Suppressor macrophage treated with lipopolysaccharide for 4 hours (primary cell): ENCODE measurements at regions not wholly inside any gene's neighbourhood (a gene's known extent, or its start where the extent isn't known, plus 50 kb on each side); places are given as distances from the start of the nearest gene placed in this dataset.

ENCODE experiments used
- DNase-seq: peaks from one replicate; pipeline ENCODE4 v3.0.0-alpha.2; 2020

DNA sequence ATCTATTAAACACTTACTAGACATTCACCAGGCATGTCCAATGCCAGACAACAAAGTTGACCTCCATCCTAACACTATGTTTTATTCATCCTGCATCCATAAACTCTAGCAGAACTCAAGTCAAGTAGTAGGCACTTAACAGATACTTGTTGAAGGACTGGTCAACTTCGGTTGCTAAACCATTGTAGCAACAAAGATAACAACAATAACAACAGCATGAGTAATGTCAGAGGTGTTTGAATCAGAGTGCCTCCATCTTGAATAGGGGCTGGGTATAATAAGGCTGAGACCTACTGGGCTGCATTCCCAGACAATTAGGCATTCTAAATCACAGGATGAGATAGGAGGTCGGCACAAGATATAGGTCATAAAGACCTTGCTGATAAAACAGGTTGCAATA, 180.5 kb upstream of the ZNF462 start:
- no peak for DNase-seq

DNA sequence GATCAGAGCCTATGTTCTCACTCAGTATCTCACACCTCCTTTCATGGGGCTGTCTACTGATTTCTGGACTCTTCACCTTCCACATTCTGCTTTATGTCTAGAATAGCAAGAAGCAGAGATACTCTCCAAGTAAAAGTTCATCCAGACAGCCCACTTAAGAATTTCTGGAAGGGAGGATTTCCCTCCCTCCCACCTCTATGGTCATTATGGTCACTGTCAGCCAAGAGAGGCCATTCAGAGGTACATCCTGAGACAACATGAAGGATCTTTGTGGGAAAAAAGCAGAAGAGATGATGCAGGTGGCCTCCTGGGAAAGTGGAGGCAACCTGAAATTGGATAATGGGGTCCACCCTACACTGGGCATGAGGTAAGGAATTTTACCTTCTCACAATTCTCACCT, 179.5 kb upstream of the ZNF462 start:
- no peak for DNase-seq

DNA sequence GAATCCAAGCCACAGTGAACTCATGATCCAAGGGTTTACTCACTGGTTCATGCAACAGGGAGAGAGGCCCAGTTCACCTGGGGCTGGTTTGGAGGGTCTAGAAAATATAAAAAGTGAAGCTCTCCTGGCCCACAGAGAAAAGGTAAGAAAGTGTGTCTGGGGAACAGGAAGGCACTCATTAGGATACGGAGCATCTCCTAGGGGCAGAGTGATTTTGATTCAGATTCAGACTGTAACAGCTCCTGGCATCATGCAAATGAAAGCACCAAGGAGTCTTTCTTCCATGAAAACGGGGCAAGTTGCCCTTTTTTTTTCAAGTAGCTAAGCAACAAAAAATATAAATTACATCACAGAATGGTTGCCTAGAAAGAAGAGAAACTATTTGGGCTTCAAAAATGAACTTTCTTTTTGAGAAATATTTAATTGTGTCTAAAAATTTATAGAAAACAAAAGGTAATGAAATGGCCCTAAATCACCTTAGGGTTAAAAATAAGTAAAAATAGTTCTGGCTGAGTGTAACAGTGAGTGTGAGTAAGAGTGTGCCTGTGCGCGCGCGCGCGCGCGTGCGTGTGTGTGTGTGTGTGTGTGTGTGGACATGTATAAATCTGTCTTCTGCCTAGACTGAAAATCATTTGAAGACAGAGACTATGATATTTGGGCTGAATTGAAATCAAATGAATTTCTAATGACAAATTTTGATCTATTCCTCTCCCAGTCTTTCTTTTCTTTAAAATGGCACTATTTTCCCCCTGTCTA, 177.8 kb upstream of the ZNF462 start:
- DNase-seq, result no peak

DNA sequence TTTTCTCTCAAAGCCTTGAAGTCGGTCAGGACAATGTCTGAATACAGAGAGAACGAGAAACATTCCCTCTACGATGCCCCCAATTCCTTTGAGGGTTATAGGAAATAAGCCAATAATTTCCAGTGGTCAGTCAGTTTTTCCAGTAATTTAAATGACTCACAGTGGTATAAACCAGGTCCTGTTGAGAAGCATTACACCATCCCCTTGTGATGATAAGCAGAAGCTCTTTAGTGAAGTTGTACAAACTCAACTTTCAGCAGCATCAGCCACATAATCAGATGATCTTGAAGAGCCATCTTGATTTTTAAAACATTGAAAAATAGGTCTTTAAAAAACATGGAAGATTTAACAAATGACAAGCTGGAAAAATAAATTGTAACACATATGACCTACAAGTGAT, 173.9 kb upstream of the ZNF462 start:
- no peak for DNase-seq

DNA sequence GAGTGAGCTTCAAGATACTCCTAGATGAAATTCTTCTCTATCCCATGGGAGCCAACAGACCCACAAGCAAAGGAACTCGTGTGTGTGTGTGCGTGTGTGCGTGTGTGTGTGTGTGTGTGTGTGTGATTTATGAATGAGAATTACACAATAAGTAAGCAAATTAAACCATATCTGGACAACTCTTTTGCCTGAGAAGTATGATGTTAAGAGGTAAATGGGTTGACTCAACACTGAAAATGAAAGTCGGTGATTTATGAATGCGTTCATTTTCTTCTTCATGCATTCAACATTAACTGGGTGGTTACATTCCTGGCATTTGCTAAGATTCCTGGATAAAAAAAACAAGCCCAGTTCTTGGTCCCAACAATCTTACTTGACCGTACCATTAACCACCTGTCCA, 171.3 kb upstream of the ZNF462 start:
- DNase-seq, result no peak

DNA sequence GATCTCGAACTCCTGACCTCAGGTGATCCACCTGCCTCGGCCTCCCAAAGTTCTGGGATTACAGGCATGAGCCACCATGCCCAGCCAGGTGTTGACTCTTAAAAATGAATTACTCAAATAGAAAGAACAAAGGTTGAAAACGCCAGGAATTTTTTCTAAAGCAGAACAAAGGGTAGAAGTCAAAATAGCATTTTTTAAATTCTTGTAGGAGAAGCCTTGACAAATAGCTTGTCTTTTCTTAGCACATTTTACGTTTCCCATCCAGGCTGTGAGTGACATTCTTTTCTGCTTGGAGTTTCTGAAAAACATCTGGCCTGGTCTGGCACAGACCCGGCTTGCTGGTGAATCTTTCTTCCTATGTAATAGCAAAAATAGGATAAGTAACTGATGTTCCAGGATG, 169.4 kb upstream of the ZNF462 start:
- DNase-seq, result no peak

DNA sequence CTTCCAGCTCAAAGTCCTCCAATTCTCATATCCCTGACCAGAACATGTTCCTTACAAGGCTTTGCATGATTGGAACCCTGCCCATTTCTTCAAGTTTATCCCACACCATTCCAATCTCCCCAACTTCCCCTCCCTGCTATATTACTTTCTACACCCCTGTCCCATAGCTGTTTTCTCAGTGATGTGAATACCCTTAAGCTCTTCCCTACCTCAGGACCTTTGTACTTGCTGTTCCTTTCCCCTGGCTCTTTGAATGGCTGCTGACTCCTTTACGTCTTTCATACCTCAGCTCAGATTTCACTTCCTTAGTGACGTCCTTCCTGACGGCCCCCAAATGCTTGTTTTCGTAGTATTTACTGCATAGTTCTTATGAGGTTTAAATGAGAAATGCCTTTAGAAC, 166.2 kb upstream of the ZNF462 start:
- DNase-seq, result no peak

DNA sequence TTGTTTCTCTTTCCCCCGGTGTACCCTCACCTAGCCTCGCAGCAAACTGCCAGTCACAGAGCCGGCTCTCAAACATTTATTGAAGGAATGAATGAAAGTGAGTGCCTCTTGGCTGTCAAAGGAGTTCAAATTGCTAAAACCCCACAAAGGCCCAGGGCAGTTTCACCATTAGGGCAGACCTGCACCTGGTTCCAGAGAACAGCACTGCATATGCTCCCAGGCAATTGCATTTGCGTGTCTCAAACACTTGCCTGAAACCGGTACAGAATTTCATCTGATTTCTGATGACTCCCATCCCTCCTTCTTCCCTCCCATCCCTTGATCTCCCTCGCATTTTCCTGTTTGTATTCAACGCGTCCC, 165.6 kb upstream of the ZNF462 start:
- DNase-seq, result no peak

DNA sequence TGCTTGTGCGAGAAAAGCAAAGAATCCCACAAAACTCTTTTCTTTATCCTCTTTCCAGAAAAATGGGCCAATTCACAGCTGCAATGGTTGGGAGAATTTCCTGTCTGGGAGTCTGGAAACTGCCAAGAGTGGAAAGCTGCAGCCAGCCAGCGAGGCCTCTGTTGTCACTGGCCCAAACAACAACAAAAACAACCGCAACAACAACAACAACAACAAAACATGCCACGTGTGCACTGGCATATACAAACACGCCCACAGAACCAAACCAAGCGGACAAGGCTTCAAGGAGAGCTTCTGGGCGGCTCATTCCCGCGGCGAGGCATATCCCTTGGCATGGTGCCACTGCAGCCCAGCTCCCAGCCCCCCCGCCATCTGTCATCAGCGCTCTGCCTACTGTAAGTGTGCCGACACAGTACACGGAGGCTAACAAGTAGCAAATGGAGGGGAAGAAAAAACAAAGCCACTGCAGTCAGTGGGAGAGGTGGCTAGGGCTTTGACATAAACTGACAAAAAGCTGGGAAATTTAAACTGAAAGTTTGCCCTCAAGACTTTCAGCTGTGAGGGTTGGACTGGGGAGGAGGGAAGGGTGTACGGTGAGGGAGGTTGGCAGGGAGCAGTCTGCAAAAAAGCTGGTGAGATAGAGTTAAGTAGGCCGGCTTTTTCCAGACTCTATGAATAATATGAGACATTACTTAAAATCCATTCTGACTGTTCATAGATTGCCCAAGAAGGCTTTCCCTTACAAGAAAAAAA, 165.0 kb upstream of the ZNF462 start:
- DNase-seq, result peak; percentile 14

DNA sequence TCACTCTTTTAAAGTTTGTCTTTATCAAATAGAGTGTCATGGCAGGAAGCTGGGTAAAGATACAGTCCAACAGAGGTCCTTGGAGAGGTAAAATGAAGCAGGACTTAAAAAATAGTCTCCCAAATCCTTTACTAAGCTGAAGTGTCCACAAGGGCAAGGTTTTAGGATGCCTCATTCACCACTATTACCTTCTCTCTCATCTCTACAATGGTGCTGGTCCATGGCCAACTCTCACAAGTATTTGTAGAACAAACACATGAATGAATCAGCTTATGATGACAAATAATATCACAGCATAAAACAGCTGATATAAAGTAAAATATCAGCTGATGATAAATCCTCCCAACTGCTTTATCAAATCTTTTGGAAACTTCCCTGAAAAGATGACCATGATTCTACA, 162.3 kb upstream of the ZNF462 start:
- DNase-seq, result no peak

DNA sequence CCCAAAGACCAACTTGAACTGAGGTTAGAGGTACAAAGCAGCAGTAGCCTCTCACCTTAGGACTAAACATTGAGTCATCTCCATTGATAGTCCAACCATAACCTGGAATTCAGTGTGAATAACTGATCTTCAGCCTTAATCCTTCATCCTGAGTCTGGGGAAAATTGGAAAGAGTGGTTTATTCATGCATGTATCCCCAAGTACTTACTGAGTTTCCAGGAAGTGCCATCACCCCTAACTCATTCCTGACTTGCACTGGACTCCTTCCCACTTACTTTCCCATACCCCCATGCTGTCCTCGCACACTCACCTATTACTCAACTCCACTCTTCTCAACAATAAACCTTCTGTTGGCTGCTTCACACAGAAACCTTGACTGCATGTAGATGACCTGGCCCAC, 161.4 kb upstream of the ZNF462 start:
- no peak for DNase-seq

DNA sequence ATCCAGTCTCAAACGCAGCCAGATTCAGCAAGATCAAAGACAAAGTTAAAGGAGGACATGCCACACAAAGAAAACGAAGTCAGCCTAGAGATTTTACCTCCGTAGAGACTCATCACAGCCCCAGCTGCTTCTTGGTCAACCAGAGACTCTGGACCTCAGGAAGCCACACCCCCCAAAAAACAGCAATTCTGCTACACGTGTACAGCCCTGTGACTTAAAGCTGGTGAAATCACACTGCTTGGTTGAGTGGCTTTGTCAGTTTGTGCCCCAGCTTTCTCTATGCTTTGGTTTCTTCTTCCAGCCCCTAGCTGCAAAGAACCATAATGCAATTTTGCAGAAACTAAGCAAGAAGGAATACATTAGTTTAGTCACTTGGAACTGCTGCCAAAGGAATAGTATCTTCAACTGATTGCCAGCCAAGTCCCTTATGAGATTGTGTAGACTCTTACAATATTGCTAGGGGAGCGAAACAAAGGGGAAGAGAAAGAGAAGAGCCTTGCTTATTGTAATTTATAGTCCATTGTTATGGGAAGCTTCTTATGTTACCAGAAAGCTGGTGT, 158.8 kb upstream of the ZNF462 start:
- DNase-seq, result no peak

DNA sequence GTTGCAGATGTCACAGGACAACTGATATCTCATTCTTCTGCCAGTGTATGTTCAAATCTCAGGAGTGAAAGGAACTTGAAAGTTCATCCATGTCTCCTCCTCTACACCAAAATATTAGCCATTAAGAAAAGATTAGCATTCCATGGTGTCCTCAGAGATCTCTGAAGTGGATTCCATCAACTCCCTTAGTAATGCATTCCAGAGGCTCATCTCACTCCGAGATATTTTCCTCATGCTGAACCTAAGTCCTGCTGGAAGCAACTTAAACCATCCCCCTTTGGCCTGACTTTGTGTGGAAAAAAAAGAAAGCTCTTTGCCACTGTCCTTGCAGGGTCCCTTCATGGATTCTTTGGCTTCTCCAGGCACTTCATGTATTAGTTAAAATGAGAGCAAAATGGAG, 155.7 kb upstream of the ZNF462 start:
- no peak for DNase-seq

DNA sequence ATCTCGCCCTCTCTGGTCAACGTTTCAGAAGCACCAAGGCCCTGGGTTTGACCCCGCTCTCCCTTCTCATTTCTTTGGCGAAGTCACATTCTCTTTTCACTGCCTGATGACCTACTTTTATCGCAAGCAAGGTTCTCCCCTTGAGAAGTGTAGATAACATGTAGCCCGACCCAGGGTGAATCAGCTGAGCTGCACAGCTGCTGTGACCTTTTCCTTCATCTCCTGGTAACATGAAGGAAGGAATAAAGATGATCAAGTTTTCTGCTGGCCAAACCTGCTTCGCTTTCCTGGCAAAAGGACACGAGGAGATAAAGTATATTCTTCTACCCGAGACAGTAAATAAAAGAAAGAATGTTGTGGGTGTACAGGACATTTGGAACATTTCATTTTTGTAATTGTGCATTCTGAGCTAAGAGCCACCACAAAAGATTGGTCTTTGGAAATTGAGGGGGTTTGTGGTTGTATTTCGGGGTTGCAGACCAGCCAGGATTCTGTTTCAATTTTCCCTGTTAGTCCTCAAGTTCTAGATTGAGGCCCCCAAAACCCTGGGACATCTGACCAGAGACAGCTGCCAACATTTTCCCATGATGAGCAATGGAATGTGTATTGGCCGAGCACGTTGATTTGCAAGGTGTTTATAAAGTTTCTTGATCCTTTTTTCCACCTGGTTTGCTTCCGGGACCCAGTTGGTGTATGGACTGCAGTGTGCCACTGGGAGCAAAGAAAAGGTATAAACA, 155.1 kb upstream of the ZNF462 start:
- no peak for DNase-seq

DNA sequence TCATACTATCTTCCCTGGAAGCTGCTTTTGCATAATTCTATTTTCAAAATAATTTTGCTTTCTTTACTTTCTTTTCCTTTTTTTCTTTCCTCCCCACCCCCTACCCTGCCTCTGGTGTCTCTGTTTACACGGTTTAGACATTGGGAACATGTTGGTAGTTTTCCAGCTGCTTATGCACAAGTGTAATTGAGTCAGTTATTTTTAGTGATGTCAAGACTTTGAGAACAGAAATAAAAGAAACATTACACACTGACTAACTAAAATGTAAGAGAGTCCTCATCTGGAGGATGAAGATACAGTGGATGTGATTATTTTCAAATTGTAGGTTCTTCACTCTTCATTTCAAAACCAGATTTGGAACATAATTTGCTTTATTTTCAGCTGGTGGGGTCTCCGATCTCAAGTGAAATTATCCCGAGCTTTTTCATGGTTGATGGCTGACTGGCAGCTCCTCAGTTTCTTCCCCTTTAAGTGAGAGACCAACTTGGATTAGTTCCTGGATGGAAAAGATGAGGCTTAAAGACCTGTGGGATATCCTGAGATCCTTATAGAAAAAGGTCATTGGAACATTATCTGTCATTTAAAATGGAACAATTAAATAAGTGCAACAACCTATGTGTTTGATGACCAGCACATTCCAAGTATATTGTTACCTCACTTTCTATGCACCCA, 154.4 kb upstream of the ZNF462 start:
- no peak for DNase-seq

DNA sequence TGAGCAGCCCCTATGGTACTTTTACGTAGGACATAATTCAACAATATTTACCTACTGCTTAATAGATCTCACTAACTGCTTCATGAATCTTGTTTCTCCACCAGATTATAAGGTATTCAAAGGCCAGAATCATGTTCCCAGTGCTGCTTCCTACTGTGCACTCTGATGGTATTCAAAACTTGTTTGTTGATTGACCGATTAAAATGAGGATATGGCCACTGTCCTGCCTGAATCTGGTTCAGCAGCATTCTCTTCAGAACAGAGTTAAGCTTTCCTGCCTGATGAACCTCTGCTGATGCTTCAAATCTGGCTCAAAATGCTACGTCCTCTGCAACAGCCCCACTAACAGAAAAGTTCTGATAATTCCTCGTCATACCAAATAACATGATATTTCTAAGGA, 150.7 kb upstream of the ZNF462 start:
- no peak for DNase-seq

DNA sequence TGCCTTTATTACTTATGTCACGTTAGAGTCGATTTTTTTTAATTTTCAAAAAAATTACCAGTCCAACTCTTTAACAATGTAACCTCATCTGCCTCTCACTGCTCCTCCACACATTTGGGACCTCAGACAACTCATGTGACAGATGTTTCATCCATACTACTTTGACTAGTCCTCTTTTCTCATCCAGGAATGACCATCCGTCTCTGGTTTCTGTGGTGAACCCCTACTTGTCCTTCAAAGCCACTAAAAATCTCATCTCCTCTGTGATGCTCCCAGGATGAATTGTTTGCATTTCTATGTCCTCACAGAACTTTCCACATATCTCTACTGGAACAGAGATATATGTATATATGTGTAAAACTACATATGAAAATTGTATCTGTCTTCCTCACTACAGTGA, 149.8 kb upstream of the ZNF462 start:
- DNase-seq, result no peak

DNA sequence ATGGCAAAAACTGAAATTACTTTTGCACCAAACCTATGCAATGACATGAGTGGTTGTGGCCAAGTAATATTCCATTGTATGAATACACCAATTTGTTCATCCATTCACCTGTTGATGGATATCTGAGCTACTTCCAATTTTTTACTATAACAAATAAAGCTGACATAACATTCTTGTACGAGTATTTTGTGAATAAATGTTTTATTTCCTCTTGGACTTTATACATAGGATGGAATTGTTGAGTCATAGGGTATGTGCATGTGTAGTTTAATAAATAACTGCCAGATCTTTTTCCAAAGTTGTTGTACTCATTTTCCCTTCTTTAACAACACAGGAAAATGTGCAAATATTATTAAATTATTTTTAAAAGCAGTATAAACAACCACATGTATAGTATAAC, 146.1 kb upstream of the ZNF462 start:
- no peak for DNase-seq

DNA sequence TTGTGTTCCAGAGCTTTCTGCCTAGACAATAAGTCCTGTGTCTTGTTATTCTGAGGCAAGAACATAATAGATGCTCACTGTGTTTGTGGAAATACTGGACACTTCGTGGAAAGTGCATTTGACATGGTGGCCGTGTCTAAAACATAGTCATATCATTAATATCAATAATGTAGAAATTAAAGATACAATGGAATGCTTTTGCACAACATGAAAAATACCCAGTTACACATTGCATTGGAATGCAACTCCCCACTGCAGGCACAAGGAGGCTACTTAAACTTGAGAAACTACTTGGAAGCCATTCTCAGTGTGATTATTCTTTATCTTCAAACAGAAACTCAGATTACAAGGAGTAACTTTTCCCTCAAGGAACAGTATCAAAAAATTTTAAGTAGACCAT, 145.3 kb upstream of the ZNF462 start:
- no peak for DNase-seq

DNA sequence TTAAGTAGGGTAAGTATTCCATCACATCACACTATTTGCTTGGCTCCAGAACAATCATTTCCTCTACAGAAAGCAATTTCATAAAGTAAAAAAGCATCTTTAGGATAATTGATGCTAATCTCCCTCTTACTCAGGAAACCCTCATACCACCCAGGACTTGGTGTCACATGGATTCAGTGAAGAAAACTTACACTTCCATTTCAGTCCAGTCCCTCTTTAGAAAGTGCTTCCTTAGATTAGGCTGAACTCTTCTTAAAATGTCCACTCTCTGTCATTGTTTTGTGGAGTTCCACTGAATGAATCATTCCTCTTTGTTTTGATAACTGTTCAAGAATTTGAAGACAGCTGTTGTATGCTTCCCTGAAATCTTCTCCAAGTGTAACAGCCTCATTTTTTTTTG, 144.0 kb upstream of the ZNF462 start:
- no peak for DNase-seq

DNA sequence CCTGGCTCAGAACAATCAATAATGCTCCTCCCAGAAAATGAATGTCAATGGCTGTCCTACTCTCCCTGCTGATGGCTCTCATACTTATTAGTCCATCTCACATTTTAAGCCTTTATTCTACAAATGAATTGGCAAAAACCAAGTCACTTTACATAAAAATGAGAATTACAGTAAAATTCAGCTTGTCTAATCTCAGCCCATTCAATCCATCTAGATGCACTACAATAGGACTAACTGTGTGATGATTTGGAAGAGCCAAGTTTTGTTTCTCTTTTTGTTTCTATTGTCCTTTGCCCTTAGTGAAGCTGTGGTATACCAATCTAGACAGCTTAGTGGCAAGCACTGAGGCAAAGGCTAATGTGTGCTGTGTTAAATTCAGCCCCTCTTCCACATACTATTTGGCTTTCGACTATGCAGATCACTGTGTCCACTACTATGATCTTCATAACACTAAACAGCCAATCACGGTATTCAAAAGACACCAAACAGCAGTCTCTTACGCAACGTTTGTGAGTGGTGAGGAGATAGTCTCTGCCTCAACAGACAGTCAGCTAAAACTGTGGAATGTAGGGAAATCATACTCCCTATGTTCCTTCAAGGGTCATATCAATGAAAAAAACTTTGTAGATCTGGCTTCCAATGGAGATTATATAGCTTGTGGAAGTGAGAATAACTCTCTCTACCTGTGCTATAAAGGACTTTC, 140.8 kb upstream of the ZNF462 start:
- DNase-seq, result no peak

DNA sequence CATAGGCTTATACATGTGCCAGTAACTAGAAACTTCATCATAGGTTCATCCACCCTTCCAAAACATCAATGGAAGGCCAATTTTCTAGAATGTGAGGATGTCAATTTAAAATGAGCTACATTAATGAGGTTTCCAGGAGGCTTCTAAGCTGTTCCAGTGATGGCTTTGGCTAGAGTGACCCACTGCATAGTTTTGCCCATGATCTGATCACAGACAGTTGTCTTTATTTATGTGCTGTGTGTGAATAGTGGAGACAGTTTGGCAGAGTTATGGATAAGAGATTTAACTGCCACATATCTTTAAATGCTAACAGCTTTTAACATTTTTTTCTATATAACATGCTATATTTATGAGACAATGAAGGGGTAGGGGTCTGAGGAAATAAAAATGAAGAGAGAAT, 139.0 kb upstream of the ZNF462 start:
- DNase-seq, result no peak

DNA sequence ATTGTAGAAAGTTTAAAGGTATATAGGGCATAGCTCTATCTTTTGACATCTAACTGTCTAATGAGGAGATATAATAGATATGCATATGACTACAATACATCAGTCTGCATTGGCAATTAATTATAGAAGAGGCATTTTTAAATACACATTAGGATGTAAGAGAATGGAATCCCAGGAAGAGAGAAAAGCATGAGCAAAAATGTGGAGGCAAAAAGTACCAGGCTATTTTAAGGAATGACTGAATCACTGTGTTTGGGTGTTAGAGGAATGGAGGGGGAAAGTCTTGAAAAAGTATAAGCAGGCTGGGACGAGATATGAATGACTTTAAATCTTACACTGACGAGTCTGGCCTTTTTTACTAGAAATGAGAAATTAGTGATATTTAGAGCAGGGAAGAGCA, 138.4 kb upstream of the ZNF462 start:
- DNase-seq, result no peak
